KMS-11 (cell line): ENCODE measurements at regions not wholly inside any gene's neighbourhood (a gene's known extent, or its start where the extent isn't known, plus 50 kb on each side); places are given as distances from the start of the nearest gene placed in this dataset.

Source experiments
- H2AFZ ChIP-seq: fragments of 200-600 bp; sonication (generic); 2 replicates; pipeline ENCODE4 v1.6.1; 2016; ENCODE audit warnings: antibody characterized with exemption, mixed run types, low read depth
- H3K27ac ChIP-seq: fragments of 200-600 bp; sonication (generic); 2 replicates; pipeline ENCODE4 v1.6.1; 2016; ENCODE audit warnings: mild to moderate bottlenecking, mixed run types
- H3K27me3 ChIP-seq: fragments of 200-600 bp; sonication (generic); 2 replicates; pipeline ENCODE4 v1.6.1; 2017; ENCODE audit warnings: mild to moderate bottlenecking, low read depth, mixed run types, moderate library complexity; ENCODE audit not compliant: insufficient read depth
- H3K36me3 ChIP-seq: fragments of 200-600 bp; sonication (generic); 2 replicates; pipeline ENCODE4 v1.6.1; 2017; ENCODE audit warnings: mild to moderate bottlenecking, mixed run types; ENCODE audit not compliant: insufficient read depth
- H3K4me1 ChIP-seq: fragments of 200-600 bp; sonication (generic); 2 replicates; pipeline ENCODE4 v1.6.1; 2016; ENCODE audit warnings: mild to moderate bottlenecking, low read depth, mixed run types; ENCODE audit not compliant: poor library complexity, severe bottlenecking
- H3K4me2 ChIP-seq: fragments of 200-600 bp; sonication (generic); 2 replicates; pipeline ENCODE4 v1.7.0; 2016; ENCODE audit warnings: mild to moderate bottlenecking, mixed run types
- H3K4me3 ChIP-seq: fragments of 200-600 bp; sonication (generic); IDR thresholded peaks from 2 replicates; pipeline ENCODE4 v1.6.1; 2017; ENCODE audit warnings: low read depth, low read length, mixed read lengths; ENCODE audit not compliant: insufficient read depth
- H3K79me2 ChIP-seq: fragments of 200-600 bp; sonication (generic); 2 replicates; pipeline ENCODE4 v1.6.1; 2016; ENCODE audit warnings: low read depth, mixed run types; ENCODE audit not compliant: insufficient read depth
- H3K9ac ChIP-seq: fragments of 200-600 bp; sonication (generic); 2 replicates; pipeline ENCODE4 v1.6.1; 2016; ENCODE audit warnings: mild to moderate bottlenecking, mixed run types
- H4K20me1 ChIP-seq: fragments of 200-600 bp; sonication (generic); 2 replicates; pipeline ENCODE4 v1.6.1; 2016; ENCODE audit warnings: mild to moderate bottlenecking, mixed run types; ENCODE audit not compliant: insufficient read depth
- TF ChIP-seq, protein P1 (sequence below): fragments of 200-600 bp; sonication (generic); conservative IDR thresholded peaks from 2 replicates; pipeline ENCODE4 v1.6.1; 2017; ENCODE audit warnings: low read depth, mild to moderate bottlenecking, antibody characterized with exemption, low read length, moderate library complexity, mixed read lengths

GRCh38 chr16:27645396-27645795 lies 95.5 kb downstream of the KATNIP start:
- Histone ChIP-seq H3K4me2 (no peak overlapping the region), H3K9ac (no peak overlapping the region), H3K36me3 (no peaks in the 10 kb centered on the region), H3K79me2 (no peaks in the 10 kb centered on the region), H4K20me1 (no peaks in the 10 kb centered on the region), H3K4me1 (no peaks in the 10 kb centered on the region), H3K4me3 (no peak overlapping the region), H3K27me3 (no peaks in the 10 kb centered on the region), H3K27ac (no peak overlapping the region), H2AFZ (no peak overlapping the region)
- TF ChIP-seq, protein P1, sequence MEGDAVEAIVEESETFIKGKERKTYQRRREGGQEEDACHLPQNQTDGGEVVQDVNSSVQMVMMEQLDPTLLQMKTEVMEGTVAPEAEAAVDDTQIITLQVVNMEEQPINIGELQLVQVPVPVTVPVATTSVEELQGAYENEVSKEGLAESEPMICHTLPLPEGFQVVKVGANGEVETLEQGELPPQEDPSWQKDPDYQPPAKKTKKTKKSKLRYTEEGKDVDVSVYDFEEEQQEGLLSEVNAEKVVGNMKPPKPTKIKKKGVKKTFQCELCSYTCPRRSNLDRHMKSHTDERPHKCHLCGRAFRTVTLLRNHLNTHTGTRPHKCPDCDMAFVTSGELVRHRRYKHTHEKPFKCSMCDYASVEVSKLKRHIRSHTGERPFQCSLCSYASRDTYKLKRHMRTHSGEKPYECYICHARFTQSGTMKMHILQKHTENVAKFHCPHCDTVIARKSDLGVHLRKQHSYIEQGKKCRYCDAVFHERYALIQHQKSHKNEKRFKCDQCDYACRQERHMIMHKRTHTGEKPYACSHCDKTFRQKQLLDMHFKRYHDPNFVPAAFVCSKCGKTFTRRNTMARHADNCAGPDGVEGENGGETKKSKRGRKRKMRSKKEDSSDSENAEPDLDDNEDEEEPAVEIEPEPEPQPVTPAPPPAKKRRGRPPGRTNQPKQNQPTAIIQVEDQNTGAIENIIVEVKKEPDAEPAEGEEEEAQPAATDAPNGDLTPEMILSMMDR, result no peak

DNA sequence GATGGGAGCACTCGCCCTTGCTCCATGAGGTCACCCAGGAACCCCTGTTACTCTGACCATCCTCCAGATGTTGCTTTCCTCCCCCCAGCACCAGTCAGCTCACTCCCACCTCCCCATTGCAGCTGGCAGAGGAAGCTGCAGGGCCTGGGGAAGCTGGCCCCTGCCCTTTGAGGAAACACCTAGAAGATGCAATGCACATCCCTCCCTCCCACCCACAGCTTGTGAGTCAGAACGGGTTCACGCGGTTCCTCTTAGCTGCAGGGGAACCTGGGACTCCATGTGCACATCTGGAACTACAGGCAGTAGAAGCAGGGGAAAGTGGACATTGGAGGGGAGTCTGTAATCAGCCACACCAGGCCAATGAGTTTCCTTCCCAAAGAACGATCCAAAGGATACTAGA lies 96.9 kb downstream of the KATNIP start:
- H3K4me1 ChIP-seq, result no peaks in the 10 kb centered on the region
- H3K4me2 ChIP-seq, result no peak overlapping the region
- TF ChIP-seq, protein P1, result no peak
- H3K27ac ChIP-seq, result no peak overlapping the region
- H4K20me1 ChIP-seq, result no peaks in the 10 kb centered on the region
- H3K9ac ChIP-seq, result no peak overlapping the region
- H3K4me3 ChIP-seq, result no peak overlapping the region
- H3K36me3 ChIP-seq, result no peaks in the 10 kb centered on the region
- H3K27me3 ChIP-seq, result no peaks in the 10 kb centered on the region
- no peaks in the 10 kb centered on the region for H3K79me2 ChIP-seq
- no peak overlapping the region for H2AFZ ChIP-seq

GRCh38 chr16:27649021-27649420 lies 99.1 kb downstream of the KATNIP start:
- TF ChIP-seq, protein P1, result no peak
- H3K27ac ChIP-seq, result no peak overlapping the region

GRCh38 chr16:27650073-27650701 lies 100.2 kb downstream of the KATNIP start:
- Histone ChIP-seq H3K9ac (no peak overlapping the region), H3K79me2 (no peaks in the 10 kb centered on the region), H3K4me2 (no peak overlapping the region), H2AFZ (no peak overlapping the region), H4K20me1 (no peaks in the 10 kb centered on the region), H3K27me3 (no peaks in the 10 kb centered on the region), H3K36me3 (no peaks in the 10 kb centered on the region), H3K4me1 (no peaks in the 10 kb centered on the region), H3K27ac (no peak overlapping the region), H3K4me3 (no peak overlapping the region)
- TF ChIP-seq, protein P1, result no peak

More at GRCh38 chr16:27649021-27649420, 99.1 kb downstream of the KATNIP start:
- Histone ChIP-seq H3K9ac (no peak overlapping the region), H4K20me1 (no peaks in the 10 kb centered on the region), H3K4me2 (no peak overlapping the region), H3K36me3 (no peaks in the 10 kb centered on the region), H3K4me3 (no peak overlapping the region), H3K27me3 (no peaks in the 10 kb centered on the region), H3K79me2 (no peaks in the 10 kb centered on the region), H2AFZ (no peak overlapping the region), H3K4me1 (no peaks in the 10 kb centered on the region)
